B cell (primary cell): ENCODE measurements at regions not wholly inside any gene's neighbourhood (a gene's known extent, or its start where the extent isn't known, plus 50 kb on each side); places are given as distances from the start of the nearest gene placed in this dataset.

ENCODE experiments used
- ATAC-seq: fragments of 200-7000 bp; cut with Tn5 transposase; one replicate; pipeline ENCODE4 v1.10.0; 2021; ENCODE audit warnings: low read depth, mild to moderate bottlenecking, moderate number of reproducible peaks, moderate library complexity
- CTCF ChIA-PET: fragments of 350-600 bp; sonication (Branson Sonifier 250); formaldehyde crosslinking; loops from one replicate; lab custom pipeline; 2021; ENCODE audit warnings: antibody characterized with exemption, inconsistent platforms; lab: Charles Lee
- POLR2A ChIA-PET: fragments of 350-600 bp; sonication (Branson Sonifier 250); formaldehyde crosslinking; loops from one replicate; lab custom pipeline; 2021; ENCODE audit warnings: antibody characterized with exemption; lab: Charles Lee
- DNase-seq: peaks from one replicate; pipeline ENCODE4 v3.0.0; 2013
- H2AFZ ChIP-seq: 2 replicates; pipeline ENCODE4 v1.6.1; 2012; ENCODE audit warnings: mild to moderate bottlenecking, low read depth, low read length; ENCODE audit not compliant: insufficient read depth, poor library complexity, severe bottlenecking
- H3K27ac ChIP-seq, 2 donors: 1 replicate in 1 of 2; 2 replicates in 1 of 2; pipeline ENCODE4 v1.5.1; 2012 to 2013; ENCODE audit warnings: low read length in 2 of 2, mild to moderate bottlenecking in 2 of 2, moderate library complexity in 1 of 2
- H3K27me3 ChIP-seq, 4 experiments: fragments of 200-600 bp in 1 of 4; sonication (generic) in 1 of 4; replicated peaks in 1 of 4; 1 replicate in 2 of 4; 2 replicates in 2 of 4; pipeline versions ENCODE4 v1.6.1 to v1.7.0; 2013 to 2016; ENCODE audit warnings: low read length in 3 of 4, mild to moderate bottlenecking in 2 of 4, mixed read lengths in 1 of 4, moderate library complexity in 1 of 4; ENCODE audit not compliant: insufficient read depth in 4 of 4, control insufficient read depth in 3 of 4; ENCODE audit errors: control extremely low read depth in 1 of 4
- H3K36me3 ChIP-seq, 2 experiments: replicated peaks in 1 of 2; 1 replicate in 1 of 2; 2 replicates in 1 of 2; pipeline versions ENCODE4 v1.6.1 to v1.7.1; 2013; ENCODE audit warnings: low read length in 1 of 2; ENCODE audit not compliant: insufficient read depth in 2 of 2, control insufficient read depth in 1 of 2; ENCODE audit errors: control extremely low read depth in 1 of 2, extremely low read depth in 1 of 2
- H3K4me1 ChIP-seq, 2 donors: fragments of 200-600 bp in 1 of 2; sonication (generic) in 1 of 2; 1 replicate in 1 of 2; 2 replicates in 1 of 2; pipeline versions ENCODE4 v1.5.1 to v1.6.1; 2013 to 2017; ENCODE audit warnings: low read length in 2 of 2; ENCODE audit not compliant: control insufficient read depth in 2 of 2, insufficient read depth in 2 of 2
- H3K4me2 ChIP-seq: replicated peaks from 2 replicates; pipeline ENCODE3; 2012; ENCODE audit warnings: mild to moderate bottlenecking, low read depth, low read length; ENCODE audit not compliant: poor library complexity, severe bottlenecking
- H3K4me3 ChIP-seq, 5 experiments: fragments of 200-600 bp in 1 of 5; sonication (generic) in 1 of 5; 1 replicate in 3 of 5; 2 replicates in 2 of 5; pipeline versions ENCODE4 v1.5.1 to v1.7.0; 2011 to 2016; ENCODE audit warnings: low read length in 4 of 5, mild to moderate bottlenecking in 4 of 5, low read depth in 2 of 5, control low read depth in 1 of 5, moderate library complexity in 1 of 5; ENCODE audit not compliant: insufficient read depth in 1 of 5; ENCODE audit errors: control extremely low read depth in 1 of 5, extremely low read depth in 1 of 5
- H3K79me2 ChIP-seq: fragments of 200-600 bp; sonication (generic); one replicate; pipeline ENCODE4 v1.6.0; 2016; ENCODE audit warnings: low read length; ENCODE audit not compliant: control insufficient read depth, insufficient read depth
- H3K9ac ChIP-seq: fragments of 200-600 bp; sonication (generic); 2 replicates; pipeline ENCODE4 v1.6.1; 2017; ENCODE audit warnings: mild to moderate bottlenecking, low read length, moderate library complexity
- H3K9me3 ChIP-seq, 3 donors: one replicate each; pipeline versions ENCODE4 v1.6.1 to v1.7.1; 2013; ENCODE audit warnings: low read length in 2 of 3; ENCODE audit not compliant: control insufficient read depth in 2 of 3, insufficient read depth in 1 of 3; ENCODE audit errors: control extremely low read depth in 1 of 3
- H4K20me1 ChIP-seq: 2 replicates; pipeline ENCODE4 v1.6.0; 2012; ENCODE audit warnings: mild to moderate bottlenecking, low read length; ENCODE audit not compliant: insufficient read depth, control insufficient read depth, poor library complexity, severe bottlenecking
- H3K27ac Mint-ChIP-seq: one replicate; pipeline ENCODE4 v1.8.0; 2021; ENCODE audit warnings: mixed read lengths
- H3K27me3 Mint-ChIP-seq: one replicate; pipeline ENCODE4 v1.8.0; 2021; ENCODE audit warnings: mixed read lengths
- H3K4me1 Mint-ChIP-seq: one replicate; pipeline ENCODE4 v1.8.0; 2021; ENCODE audit warnings: mixed read lengths
- H3K4me3 Mint-ChIP-seq: one replicate; pipeline ENCODE4 v1.8.0; 2021; ENCODE audit warnings: mixed read lengths
- H3K9me3 Mint-ChIP-seq: one replicate; pipeline ENCODE4 v1.8.0; 2022; ENCODE audit warnings: mixed read lengths; ENCODE audit not compliant: insufficient read depth
- EZH2 ChIP-seq: IDR thresholded peaks from 2 replicates; pipeline ENCODE4 v1.6.1; 2012; ENCODE audit warnings: borderline replicate concordance, low read depth, mild to moderate bottlenecking, moderate library complexity, low read length; ENCODE audit not compliant: insufficient read depth, poor library complexity, severe bottlenecking
- WGBS: methylation state at CpG from one replicate; pipeline ENCODE4 v1.1.5; 2013; ENCODE audit warnings: missing lambda C conversion rate; ENCODE audit not compliant: insufficient coverage; 5-methylcytosine and 5-hydroxymethylcytosine counted together
- intact Hi-C: fragments of 100-400 bp; cut with micrococcal nuclease; formaldehyde crosslinking; loops from one replicate; pipeline ENCODE4 v1.10.0; 2022
- TF ChIP-seq, protein P1 (sequence below): fragments of 200-600 bp; IDR thresholded peaks from one replicate; pipeline ENCODE4 v1.8.0; 2022; ENCODE audit warnings: antibody characterized with exemption, mild to moderate bottlenecking

DNA sequence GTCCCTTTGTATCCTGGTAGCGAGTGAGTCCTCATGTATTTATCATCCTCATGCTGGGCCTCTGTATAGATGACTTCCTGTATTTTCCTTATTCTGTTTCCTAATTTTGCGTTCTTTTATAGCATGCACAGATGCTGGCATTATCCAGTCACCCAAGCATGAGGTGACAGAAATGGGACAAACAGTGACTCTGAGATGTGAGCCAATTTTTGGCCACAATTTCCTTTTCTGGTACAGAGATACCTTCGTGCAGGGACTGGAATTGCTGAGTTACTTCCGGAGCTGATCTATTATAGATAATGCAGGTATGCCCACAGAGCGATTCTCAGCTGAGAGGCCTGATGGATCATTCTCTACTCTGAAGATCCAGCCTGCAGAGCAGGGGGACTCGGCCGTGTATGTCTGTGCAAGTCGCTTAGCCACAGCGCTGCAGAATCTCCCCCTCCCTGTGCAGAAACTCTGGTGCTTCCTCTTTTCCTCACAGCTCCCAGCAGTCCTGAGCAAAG, 183.1 kb upstream of the PRSS58 start:
- Mint-ChIP-seq H3K4me1 (peaks cover 7% of the 10 kb centered on the region), H3K27ac (no peak overlapping the region)
- POLR2A ChIA-PET = no interaction called here

DNA sequence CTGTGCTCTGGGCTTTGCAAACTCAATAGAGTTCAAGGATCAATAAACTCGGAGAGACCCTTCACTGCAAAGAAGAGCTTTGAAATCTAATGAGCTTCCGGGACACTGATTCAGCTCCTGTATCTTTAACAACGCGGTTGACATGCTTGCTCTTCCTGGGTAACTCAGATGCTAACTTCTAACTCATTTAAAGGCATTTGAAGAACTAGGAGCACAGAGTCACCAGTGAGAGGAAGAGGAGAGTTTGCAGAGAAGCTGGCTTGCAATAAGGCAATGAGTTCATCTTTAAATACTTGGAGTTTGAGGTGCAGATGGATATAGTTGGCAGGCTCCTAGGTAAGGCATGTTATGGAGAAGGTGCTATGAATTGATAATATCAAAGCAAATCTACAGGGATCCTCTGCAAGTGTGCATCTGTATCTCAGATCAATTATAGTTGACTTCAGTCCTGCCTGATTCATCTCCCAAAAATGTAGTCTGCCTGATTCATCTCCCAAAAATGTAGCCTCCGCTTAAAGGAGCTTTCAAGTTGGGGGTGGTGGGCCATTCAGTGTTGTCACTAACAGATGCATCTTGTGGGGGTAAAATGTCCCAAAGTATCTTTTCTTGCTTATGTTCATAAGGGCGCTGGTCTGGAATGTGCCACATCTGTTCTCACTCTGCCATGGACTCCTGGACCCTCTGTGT, 182.5 kb upstream of the PRSS58 start:
- Histone ChIP-seq H4K20me1 (no peaks in the 10 kb centered on the region), H3K4me1 (peaks cover 3 to 5% of the 10 kb centered on the region in 2 donors), H3K4me3 (no peak overlapping the region), H2AFZ (no peak overlapping the region), H3K27ac (no peak overlapping the region), H3K4me2 (no peak overlapping the region), H3K27me3 (no peaks in the 10 kb centered on the region), H3K79me2 (no peaks in the 10 kb centered on the region), H3K36me3 (no peaks in the 10 kb centered on the region), H3K9ac (no peak overlapping the region), H3K9me3 (no peaks in the 10 kb centered on the region)
- no peak for ATAC-seq
- H3K9me3 Mint-ChIP-seq = no peaks in the 10 kb centered on the region
- WGBS = 86% methylated on average over 3 of the region's 6 CpGs
- peaks cover 43% of the 10 kb centered on the region for H3K27me3 Mint-ChIP-seq
- H3K4me1 Mint-ChIP-seq = peaks cover 7% of the 10 kb centered on the region
- ChIA-PET POLR2A (no interaction called here), CTCF (no interaction called here)
- TF ChIP-seq, protein P1, sequence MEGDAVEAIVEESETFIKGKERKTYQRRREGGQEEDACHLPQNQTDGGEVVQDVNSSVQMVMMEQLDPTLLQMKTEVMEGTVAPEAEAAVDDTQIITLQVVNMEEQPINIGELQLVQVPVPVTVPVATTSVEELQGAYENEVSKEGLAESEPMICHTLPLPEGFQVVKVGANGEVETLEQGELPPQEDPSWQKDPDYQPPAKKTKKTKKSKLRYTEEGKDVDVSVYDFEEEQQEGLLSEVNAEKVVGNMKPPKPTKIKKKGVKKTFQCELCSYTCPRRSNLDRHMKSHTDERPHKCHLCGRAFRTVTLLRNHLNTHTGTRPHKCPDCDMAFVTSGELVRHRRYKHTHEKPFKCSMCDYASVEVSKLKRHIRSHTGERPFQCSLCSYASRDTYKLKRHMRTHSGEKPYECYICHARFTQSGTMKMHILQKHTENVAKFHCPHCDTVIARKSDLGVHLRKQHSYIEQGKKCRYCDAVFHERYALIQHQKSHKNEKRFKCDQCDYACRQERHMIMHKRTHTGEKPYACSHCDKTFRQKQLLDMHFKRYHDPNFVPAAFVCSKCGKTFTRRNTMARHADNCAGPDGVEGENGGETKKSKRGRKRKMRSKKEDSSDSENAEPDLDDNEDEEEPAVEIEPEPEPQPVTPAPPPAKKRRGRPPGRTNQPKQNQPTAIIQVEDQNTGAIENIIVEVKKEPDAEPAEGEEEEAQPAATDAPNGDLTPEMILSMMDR = no peak
- no peak for TF ChIP-seq EZH2
- H3K27ac Mint-ChIP-seq = no peak overlapping the region
- DNase-seq = no peak
- intact Hi-C loops = no loop called here
- H3K4me3 Mint-ChIP-seq = no peak overlapping the region

More for the DNA sequence above, 183.1 kb upstream of the PRSS58 start:
- ATAC-seq = no peak
- H3K27ac ChIP-seq = no peak overlapping the region
- no peak overlapping the region for H3K4me2 ChIP-seq
- no peak overlapping the region for H2AFZ ChIP-seq
- DNase-seq = no peak
- peaks cover 3 to 5% of the 10 kb centered on the region in 2 donors for H3K4me1 ChIP-seq
- no peak overlapping the region for H3K4me3 ChIP-seq
- Mint-ChIP-seq H3K9me3 (no peaks in the 10 kb centered on the region), H3K4me3 (no peak overlapping the region), H3K27me3 (peaks cover 39% of the 10 kb centered on the region)
- no peaks in the 10 kb centered on the region for H3K36me3 ChIP-seq
- intact Hi-C loops = no loop called here
- no peaks in the 10 kb centered on the region for H3K9me3 ChIP-seq
- WGBS = 13% methylated on average over 9 of the region's 9 CpGs
- CTCF ChIA-PET = no interaction called here
- H3K27me3 ChIP-seq = no peaks in the 10 kb centered on the region
- H4K20me1 ChIP-seq = no peaks in the 10 kb centered on the region
- no peak overlapping the region for H3K9ac ChIP-seq
- no peaks in the 10 kb centered on the region for H3K79me2 ChIP-seq
- TF ChIP-seq, protein P1 = no peak
- TF ChIP-seq EZH2 = no peak
